Loucy (cell line): ENCODE measurements at regions not wholly inside any gene's neighbourhood (a gene's known extent, or its start where the extent isn't known, plus 50 kb on each side); places are given as distances from the start of the nearest gene placed in this dataset.

Source experiments
- CTCF ChIP-seq: fragments of 200-600 bp; sonication (generic); conservative IDR thresholded peaks from 2 replicates; pipeline ENCODE4 v1.5.1; 2014; ENCODE audit warnings: mild to moderate bottlenecking, antibody characterized with exemption, low read length
- EZH2phosphoT487 ChIP-seq: fragments of 200-600 bp; IDR thresholded peaks from 2 replicates; pipeline ENCODE4 v1.6.1; 2018; ENCODE audit warnings: antibody characterized with exemption, mild to moderate bottlenecking, moderate library complexity, borderline replicate concordance

- TF ChIP-seq CTCF (no peak), EZH2phosphoT487 (no peak)
These were observed 464.2 kb downstream of the NUF2 start for GRCh38 chr1:163785868-163786405.
